HAP-1 (cell line): ENCODE measurements at regions not wholly inside any gene's neighbourhood (a gene's known extent, or its start where the extent isn't known, plus 50 kb on each side); places are given as distances from the start of the nearest gene placed in this dataset.

Source experiments
- DNase-seq, 2 experiments: peaks; one replicate each; pipeline ENCODE4 v3.0.0-alpha.2; 2016 to 2020; ENCODE audit warnings: low spot score in 2 of 2
- H3K27me3 ChIP-seq: fragments of 250-450 bp; sonication (Bioruptor Pico); 2 replicates; pipeline ENCODE4 v1.5.1; 2020; ENCODE audit warnings: low read depth, mild to moderate bottlenecking, moderate library complexity
- H3K36me3 ChIP-seq: fragments of 250-450 bp; sonication (Bioruptor Pico); replicated peaks from 2 replicates; pipeline ENCODE4 v1.5.1; 2020; ENCODE audit warnings: mild to moderate bottlenecking
- H3K4me1 ChIP-seq: fragments of 250-450 bp; sonication (Bioruptor Pico); 2 replicates; pipeline ENCODE4 v1.5.1; 2020; ENCODE audit warnings: mild to moderate bottlenecking
- H3K4me3 ChIP-seq: fragments of 250-450 bp; sonication (Bioruptor Pico); 2 replicates; pipeline ENCODE4 v1.5.1; 2020; ENCODE audit warnings: mild to moderate bottlenecking, moderate library complexity
- H3K9me3 ChIP-seq: fragments of 250-450 bp; sonication (Bioruptor Pico); 2 replicates; pipeline ENCODE4 v1.5.1; 2020; ENCODE audit warnings: mild to moderate bottlenecking, moderate library complexity
- in situ Hi-C: fragments of 300-500 bp; cut with MboI; formaldehyde crosslinking; loops from 3 replicates; pipeline ENCODE4 v1.14.3; 2020; ENCODE audit warnings: low sequenced_read_pairs, inconsistent platforms, mixed read lengths

- DNase-seq: no peak
- no peak overlapping the region for H3K4me3 ChIP-seq
- H3K4me1 ChIP-seq: peaks cover 17% of the 10 kb centered on the region
- no peaks in the 10 kb centered on the region for H3K36me3 ChIP-seq
- no peaks in the 10 kb centered on the region for H3K27me3 ChIP-seq
- peaks cover 12% of the 10 kb centered on the region for H3K9me3 ChIP-seq
- in situ Hi-C loops: no loop called here
Measured at GRCh38 chr2:39519886-39520285, 82.8 kb upstream of the MAP4K3 start.

GRCh38 chr2:39521876-39522517, 84.9 kb upstream of the MAP4K3 start:
- H3K27me3 ChIP-seq: no peaks in the 10 kb centered on the region
- H3K4me1 ChIP-seq: peaks cover 17% of the 10 kb centered on the region
- peak in 1 of 2 experiments; percentile 28 for DNase-seq
- H3K4me3 ChIP-seq: no peak overlapping the region
- no peaks in the 10 kb centered on the region for H3K36me3 ChIP-seq
- H3K9me3 ChIP-seq: peaks cover 12% of the 10 kb centered on the region
- in situ Hi-C loops: no loop called here

GRCh38 chr2:39522518-39522877, 85.4 kb upstream of the MAP4K3 start:
- no peaks in the 10 kb centered on the region for H3K27me3 ChIP-seq

GRCh38 chr2:39523308-39524044, 86.4 kb upstream of the MAP4K3 start:
- no peaks in the 10 kb centered on the region for H3K27me3 ChIP-seq
- no peaks in the 10 kb centered on the region for H3K36me3 ChIP-seq
- in situ Hi-C loops: no loop called here
- peak in 1 of 2 experiments; percentile 82 for DNase-seq
- peaks cover 17% of the 10 kb centered on the region for H3K4me1 ChIP-seq
- no peak overlapping the region for H3K4me3 ChIP-seq
- peaks cover 12% of the 10 kb centered on the region for H3K9me3 ChIP-seq

More at GRCh38 chr2:39522518-39522877, 85.4 kb upstream of the MAP4K3 start:
- Histone ChIP-seq H3K4me3 (no peak overlapping the region), H3K4me1 (peaks cover 17% of the 10 kb centered on the region), H3K36me3 (no peaks in the 10 kb centered on the region), H3K9me3 (peaks cover 12% of the 10 kb centered on the region)
- no peak for DNase-seq
- in situ Hi-C loops: no loop called here

GRCh38 chr2:39524061-39524460, 87.0 kb upstream of the MAP4K3 start:
- no peak for DNase-seq
- Histone ChIP-seq H3K4me1 (peaks cover 17% of the 10 kb centered on the region), H3K27me3 (no peaks in the 10 kb centered on the region), H3K9me3 (peaks cover 12% of the 10 kb centered on the region), H3K36me3 (no peaks in the 10 kb centered on the region), H3K4me3 (no peak overlapping the region)
- in situ Hi-C loops: no loop called here

- no peaks in the 10 kb centered on the region for H3K27me3 ChIP-seq
- no peak overlapping the region for H3K4me3 ChIP-seq
- H3K36me3 ChIP-seq: no peaks in the 10 kb centered on the region
- DNase-seq: no peak
- peaks cover 12% of the 10 kb centered on the region for H3K9me3 ChIP-seq
- in situ Hi-C loops: no loop called here
- H3K4me1 ChIP-seq: peaks cover 17% of the 10 kb centered on the region
Measured at GRCh38 chr2:39524756-39525635, 87.9 kb upstream of the MAP4K3 start.

- Histone ChIP-seq H3K4me1 (peaks cover 23% of the 10 kb centered on the region), H3K4me3 (no peak overlapping the region), H3K36me3 (no peaks in the 10 kb centered on the region), H3K9me3 (peaks cover 12% of the 10 kb centered on the region), H3K27me3 (no peaks in the 10 kb centered on the region)
- in situ Hi-C loops: no loop called here
- DNase-seq: no peak
Measured at GRCh38 chr2:39525636-39526412, 88.7 kb upstream of the MAP4K3 start.

- Histone ChIP-seq H3K9me3 (no peaks in the 10 kb centered on the region), H3K4me1 (peaks cover 33% of the 10 kb centered on the region), H3K36me3 (no peaks in the 10 kb centered on the region), H3K27me3 (no peaks in the 10 kb centered on the region), H3K4me3 (no peak overlapping the region)
- DNase-seq: no peak
- in situ Hi-C loops: no loop called here
Measured at GRCh38 chr2:39528701-39529100, 91.6 kb upstream of the MAP4K3 start.

GRCh38 chr2:39529836-39530235, 92.8 kb upstream of the MAP4K3 start:
- H3K4me1 ChIP-seq: peaks cover 36% of the 10 kb centered on the region
- in situ Hi-C loops: no loop called here

GRCh38 chr2:39530411-39530866, 93.4 kb upstream of the MAP4K3 start:
- Histone ChIP-seq H3K36me3 (no peaks in the 10 kb centered on the region), H3K9me3 (no peaks in the 10 kb centered on the region), H3K4me1 (peaks cover 42% of the 10 kb centered on the region), H3K27me3 (no peaks in the 10 kb centered on the region), H3K4me3 (no peak overlapping the region)
- in situ Hi-C loops: no loop called here
- DNase-seq: no peak

More at GRCh38 chr2:39529836-39530235, 92.8 kb upstream of the MAP4K3 start:
- Histone ChIP-seq H3K9me3 (no peaks in the 10 kb centered on the region), H3K27me3 (no peaks in the 10 kb centered on the region), H3K36me3 (no peaks in the 10 kb centered on the region), H3K4me3 (no peak overlapping the region)
- DNase-seq: no peak

- H3K36me3 ChIP-seq: no peaks in the 10 kb centered on the region
- no peak for DNase-seq
- no peaks in the 10 kb centered on the region for H3K9me3 ChIP-seq
- H3K27me3 ChIP-seq: no peaks in the 10 kb centered on the region
- H3K4me3 ChIP-seq: no peak overlapping the region
- peaks cover 43% of the 10 kb centered on the region for H3K4me1 ChIP-seq
- in situ Hi-C loops: no loop called here
Measured at GRCh38 chr2:39531220-39531777, 94.2 kb upstream of the MAP4K3 start.

GRCh38 chr2:39532933-39533332, 95.8 kb upstream of the MAP4K3 start:
- Histone ChIP-seq H3K27me3 (no peaks in the 10 kb centered on the region), H3K36me3 (no peaks in the 10 kb centered on the region), H3K4me1 (peaks cover 43% of the 10 kb centered on the region), H3K4me3 (no peak overlapping the region), H3K9me3 (no peaks in the 10 kb centered on the region)
- in situ Hi-C loops: no loop called here
- no peak for DNase-seq
